Myocyte (in vitro differentiated cells): ENCODE measurements at regions not wholly inside any gene's neighbourhood (a gene's known extent, or its start where the extent isn't known, plus 50 kb on each side); places are given as distances from the start of the nearest gene placed in this dataset.
A peak's percentile ranks its signal among the peaks of the same experiment; 100 is the strongest.

Experiments
- DNase-seq: peaks from one replicate; pipeline ENCODE4 v3.0.0-alpha.2; 2012; ENCODE audit warnings: low read depth

GRCh38 chr2:185145316-185146121, 547.2 kb downstream of the ZNF804A start:
- DNase-seq: peak; percentile 90

GRCh38 chr2:185147361-185147760, 549.0 kb downstream of the ZNF804A start:
- DNase-seq: peak; percentile 52

GRCh38 chr2:185152186-185152585, 553.9 kb downstream of the ZNF804A start:
- no peak for DNase-seq

GRCh38 chr2:185161701-185162100, 563.4 kb downstream of the ZNF804A start:
- DNase-seq: no peak

- no peak for DNase-seq
Observed at GRCh38 chr2:185174353-185174752, 564.3 kb upstream of the FSIP2 start.

GRCh38 chr2:185179743-185180142, 558.9 kb upstream of the FSIP2 start:
- DNase-seq: no peak

GRCh38 chr2:185181901-185182300, 556.7 kb upstream of the FSIP2 start:
- DNase-seq: no peak

GRCh38 chr2:185185044-185185443, 553.6 kb upstream of the FSIP2 start:
- DNase-seq: no peak

- DNase-seq: no peak
Observed at GRCh38 chr2:185187421-185187820, 551.2 kb upstream of the FSIP2 start.

GRCh38 chr2:185188656-185189055, 549.9 kb upstream of the FSIP2 start:
- peak; percentile 35 for DNase-seq

- DNase-seq: no peak
Observed at GRCh38 chr2:185201063-185201462, 537.5 kb upstream of the FSIP2 start.

- DNase-seq: no peak
Observed at GRCh38 chr2:185202381-185202780, 536.2 kb upstream of the FSIP2 start.

- no peak for DNase-seq
Observed at GRCh38 chr2:185202945-185203528, 535.6 kb upstream of the FSIP2 start.

- peak; percentile 67 for DNase-seq
Observed at GRCh38 chr2:185208261-185208660, 530.3 kb upstream of the FSIP2 start.

- no peak for DNase-seq
Observed at GRCh38 chr2:185215497-185215896, 523.1 kb upstream of the FSIP2 start.

GRCh38 chr2:185219981-185220380, 518.6 kb upstream of the FSIP2 start:
- DNase-seq: peak; percentile 72

- DNase-seq: no peak
Observed at GRCh38 chr2:185222311-185222710, 516.3 kb upstream of the FSIP2 start.

GRCh38 chr2:185227391-185227790, 511.2 kb upstream of the FSIP2 start:
- no peak for DNase-seq

GRCh38 chr2:185239491-185239890, 499.1 kb upstream of the FSIP2 start:
- no peak for DNase-seq

GRCh38 chr2:185240796-185241195, 497.8 kb upstream of the FSIP2 start:
- no peak for DNase-seq

GRCh38 chr2:185241556-185241955, 497.0 kb upstream of the FSIP2 start:
- no peak for DNase-seq

GRCh38 chr2:185242462-185242861, 496.1 kb upstream of the FSIP2 start:
- no peak for DNase-seq

- DNase-seq: no peak
Observed at GRCh38 chr2:185245216-185245615, 493.4 kb upstream of the FSIP2 start.
